GM19035 (cell line): ENCODE measurements at regions not wholly inside any gene's neighbourhood (a gene's known extent, or its start where the extent isn't known, plus 50 kb on each side); places are given as distances from the start of the nearest gene placed in this dataset.
"Not testable (repeated sequence)": the region's sequence is repeated elsewhere in the genome, so short reads cannot be mapped to it uniquely, and the experiment has no call there.

ENCODE experiments used
- ATAC-seq: cut with Tn5 transposase; IDR thresholded peaks from one replicate; pipeline ENCODE4 v1.9.1; 2021; ENCODE audit not compliant: unreplicated experiment

GRCh38 chr4:148684638-148685037, 242.4 kb upstream of the NR3C2 start:
- no peak for ATAC-seq

GRCh38 chr4:148680884-148681283, 238.7 kb upstream of the NR3C2 start:
- ATAC-seq, result no peak

- no peak for ATAC-seq
Measured at GRCh38 chr4:148676344-148676743, 234.1 kb upstream of the NR3C2 start.

GRCh38 chr4:148674876-148675275, 232.7 kb upstream of the NR3C2 start:
- ATAC-seq, result no peak

- no peak for ATAC-seq
Measured at GRCh38 chr4:148664636-148665035, 222.4 kb upstream of the NR3C2 start.

GRCh38 chr4:148654131-148654530, 211.9 kb upstream of the NR3C2 start:
- no peak for ATAC-seq

GRCh38 chr4:148653681-148654080, 211.5 kb upstream of the NR3C2 start:
- ATAC-seq, result no peak

- ATAC-seq, result no peak
Measured at GRCh38 chr4:148651991-148652390, 209.8 kb upstream of the NR3C2 start.

- no peak for ATAC-seq
Measured at GRCh38 chr4:148649652-148650331, 207.6 kb upstream of the NR3C2 start.

- ATAC-seq, result no peak
Measured at GRCh38 chr4:148643851-148644250, 201.6 kb upstream of the NR3C2 start.

GRCh38 chr4:148642907-148643306, 200.7 kb upstream of the NR3C2 start:
- no peak for ATAC-seq

- ATAC-seq, result not testable (repeated sequence)
Measured at GRCh38 chr4:148638079-148638478, 195.9 kb upstream of the NR3C2 start.

GRCh38 chr4:148637453-148637852, 195.2 kb upstream of the NR3C2 start:
- ATAC-seq, result not testable (repeated sequence)

- no peak for ATAC-seq
Measured at GRCh38 chr4:148634476-148634875, 192.3 kb upstream of the NR3C2 start.

GRCh38 chr4:148633720-148634119, 191.5 kb upstream of the NR3C2 start:
- ATAC-seq, result no peak

GRCh38 chr4:148632476-148632875, 190.3 kb upstream of the NR3C2 start:
- ATAC-seq, result no peak

- no peak for ATAC-seq
Measured at GRCh38 chr4:148630051-148630450, 187.8 kb upstream of the NR3C2 start.

- ATAC-seq, result no peak
Measured at GRCh38 chr4:148618856-148619255, 176.6 kb upstream of the NR3C2 start.

GRCh38 chr4:148608968-148609367, 166.8 kb upstream of the NR3C2 start:
- no peak for ATAC-seq

GRCh38 chr4:148598418-148599207, 156.4 kb upstream of the NR3C2 start:
- ATAC-seq, result not testable (repeated sequence)

- ATAC-seq, result no peak
Measured at GRCh38 chr4:148589182-148589581, 147.0 kb upstream of the NR3C2 start.

- no peak for ATAC-seq
Measured at GRCh38 chr4:148575577-148575976, 133.4 kb upstream of the NR3C2 start.
